NCI-H1105 (cell line): ENCODE measurements at regions not wholly inside any gene's neighbourhood (a gene's known extent, or its start where the extent isn't known, plus 50 kb on each side); places are given as distances from the start of the nearest gene placed in this dataset.

Experiments used
- DNase-seq: peaks from one replicate; lab custom pipeline; 2025; lab: John Stamatoyannopoulos, UW

GRCh38 chr5:107146901-107147300 is 523.8 kb downstream of the EFNA5 start:
- DNase-seq: no peak

- no peak for DNase-seq
These were observed 535.3 kb downstream of the EFNA5 start for GRCh38 chr5:107135391-107135790.

GRCh38 chr5:107134931-107135330 is 535.8 kb downstream of the EFNA5 start:
- no peak for DNase-seq

- DNase-seq: no peak
These were observed 541.7 kb downstream of the EFNA5 start for GRCh38 chr5:107129051-107129450.

- DNase-seq: no peak
These were observed 542.9 kb downstream of the EFNA5 start for GRCh38 chr5:107127878-107128277.

GRCh38 chr5:107126341-107126740 is 544.4 kb downstream of the EFNA5 start:
- DNase-seq: no peak

- no peak for DNase-seq
These were observed 546.4 kb downstream of the EFNA5 start for GRCh38 chr5:107124376-107124775.

- no peak for DNase-seq
These were observed 547.7 kb downstream of the EFNA5 start for GRCh38 chr5:107123014-107123413.

GRCh38 chr5:107121793-107122519 is 548.8 kb downstream of the EFNA5 start:
- DNase-seq: no peak

GRCh38 chr5:107119656-107120055 is 551.1 kb downstream of the EFNA5 start:
- DNase-seq: no peak

GRCh38 chr5:107118184-107119019 is 552.3 kb downstream of the EFNA5 start:
- no peak for DNase-seq

- no peak for DNase-seq
These were observed 558.5 kb downstream of the EFNA5 start for GRCh38 chr5:107112216-107112615.

GRCh38 chr5:107104040-107104995 is 566.4 kb downstream of the EFNA5 start:
- no peak for DNase-seq

GRCh38 chr5:107103522-107103921 is 567.2 kb downstream of the EFNA5 start:
- DNase-seq: no peak

GRCh38 chr5:107100121-107100520 is 570.6 kb downstream of the EFNA5 start:
- no peak for DNase-seq

GRCh38 chr5:107099506-107099905 is 571.2 kb downstream of the EFNA5 start:
- no peak for DNase-seq

GRCh38 chr5:107092695-107093094 is 578.0 kb downstream of the EFNA5 start:
- no peak for DNase-seq

GRCh38 chr5:107090506-107090905 is 580.2 kb downstream of the EFNA5 start:
- DNase-seq: no peak

GRCh38 chr5:107088907-107089306 is 581.8 kb downstream of the EFNA5 start:
- no peak for DNase-seq

GRCh38 chr5:107085572-107085971 is 585.2 kb downstream of the EFNA5 start:
- no peak for DNase-seq

GRCh38 chr5:107074996-107075395 is 595.7 kb downstream of the EFNA5 start:
- no peak for DNase-seq

- no peak for DNase-seq
These were observed 597.8 kb downstream of the EFNA5 start for GRCh38 chr5:107072967-107073366.
